HG03045 (cell line): ENCODE measurements at regions not wholly inside any gene's neighbourhood (a gene's known extent, or its start where the extent isn't known, plus 50 kb on each side); places are given as distances from the start of the nearest gene placed in this dataset.

Source experiments
- ATAC-seq: cut with Tn5 transposase; IDR thresholded peaks from one replicate; pipeline ENCODE4 v1.9.1; 2021; ENCODE audit warnings: mild to moderate bottlenecking, moderate library complexity; ENCODE audit not compliant: unreplicated experiment

DNA sequence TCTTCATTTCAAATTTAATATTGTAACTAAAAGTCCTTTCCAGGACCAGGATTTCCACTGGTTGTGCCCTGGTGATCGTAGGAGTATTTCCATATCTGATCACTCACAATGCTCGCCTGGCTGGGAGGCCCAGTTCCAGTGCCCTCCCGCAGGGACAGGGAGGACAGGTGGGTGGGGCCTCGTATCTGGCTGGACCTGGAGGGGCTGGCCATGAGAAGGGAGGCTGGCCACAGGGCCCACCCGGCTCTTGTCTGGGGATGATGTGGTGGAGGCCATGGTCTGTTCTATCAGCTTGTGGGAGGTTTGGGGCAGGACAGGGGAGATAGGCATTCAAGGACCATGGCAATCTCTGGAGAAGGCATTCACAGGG lies 286.4 kb downstream of the GADD45G start:
- ATAC-seq: no peak

GRCh38 chr9:89891591-89892304 lies 286.9 kb downstream of the GADD45G start:
- ATAC-seq: no peak

DNA sequence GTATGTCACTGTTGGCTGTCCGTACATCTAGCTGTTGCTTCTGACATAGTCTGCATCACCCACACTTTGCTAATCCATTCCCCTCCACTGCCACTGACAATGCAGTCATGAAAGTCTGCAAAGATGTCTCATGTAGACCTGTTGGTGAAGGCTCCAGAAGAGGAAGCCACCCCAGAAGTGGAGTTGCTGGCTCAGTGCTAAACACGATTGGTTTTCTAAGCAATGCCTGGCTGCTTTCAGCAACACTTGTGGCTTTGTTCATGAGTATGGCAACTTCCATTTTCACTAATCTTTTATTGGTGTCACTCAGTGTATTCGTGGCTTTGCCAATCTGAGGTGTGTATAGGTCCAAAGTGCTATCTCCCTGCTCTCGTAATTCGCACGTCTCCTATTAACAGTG lies 288.1 kb downstream of the GADD45G start:
- no peak for ATAC-seq

DNA sequence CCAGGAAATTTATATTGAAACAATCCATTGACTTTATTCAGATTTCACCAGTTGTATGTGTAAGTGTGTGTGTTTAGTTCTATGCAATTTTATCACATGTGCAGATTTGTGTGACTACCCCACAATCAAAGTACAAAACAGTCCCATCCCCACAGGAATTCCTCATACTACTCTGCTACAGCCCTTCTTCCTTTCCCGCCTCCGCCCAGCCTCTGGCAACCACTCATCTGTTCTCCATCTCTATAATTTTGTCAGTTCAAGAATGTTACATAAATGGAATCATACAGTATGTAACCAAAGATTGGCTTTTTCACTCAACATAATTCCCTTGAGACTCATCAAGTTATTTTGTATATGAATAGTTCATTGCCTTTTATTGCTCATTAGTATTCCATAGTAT lies 289.1 kb downstream of the GADD45G start:
- ATAC-seq: no peak

GRCh38 chr9:89896806-89897340 lies 292.1 kb downstream of the GADD45G start:
- no peak for ATAC-seq

DNA sequence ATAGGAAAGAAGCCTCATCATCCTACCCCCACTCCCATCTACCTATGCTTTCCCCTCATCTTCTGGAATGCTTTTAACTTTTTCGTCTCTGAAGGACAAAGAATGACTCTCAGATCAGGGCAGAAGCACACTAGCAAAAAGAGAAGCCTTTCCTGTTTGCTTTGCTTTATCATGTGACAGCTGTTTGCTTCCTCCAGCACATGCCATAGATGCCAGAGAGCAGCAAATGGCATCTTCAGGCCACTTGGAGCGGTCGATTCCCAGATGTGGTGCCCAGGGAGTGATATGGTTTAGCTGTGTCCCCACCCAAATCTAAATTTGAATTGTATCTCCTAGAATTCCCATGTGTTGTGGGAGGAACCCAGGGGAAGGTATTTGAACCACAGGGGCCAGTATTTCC lies 294.8 kb downstream of the GADD45G start:
- no peak for ATAC-seq

GRCh38 chr9:89901920-89902319 lies 297.1 kb downstream of the GADD45G start:
- ATAC-seq: no peak

GRCh38 chr9:89902450-89903140 lies 297.8 kb downstream of the GADD45G start:
- ATAC-seq: no peak

GRCh38 chr9:89903141-89903475 lies 298.3 kb downstream of the GADD45G start:
- no peak for ATAC-seq

DNA sequence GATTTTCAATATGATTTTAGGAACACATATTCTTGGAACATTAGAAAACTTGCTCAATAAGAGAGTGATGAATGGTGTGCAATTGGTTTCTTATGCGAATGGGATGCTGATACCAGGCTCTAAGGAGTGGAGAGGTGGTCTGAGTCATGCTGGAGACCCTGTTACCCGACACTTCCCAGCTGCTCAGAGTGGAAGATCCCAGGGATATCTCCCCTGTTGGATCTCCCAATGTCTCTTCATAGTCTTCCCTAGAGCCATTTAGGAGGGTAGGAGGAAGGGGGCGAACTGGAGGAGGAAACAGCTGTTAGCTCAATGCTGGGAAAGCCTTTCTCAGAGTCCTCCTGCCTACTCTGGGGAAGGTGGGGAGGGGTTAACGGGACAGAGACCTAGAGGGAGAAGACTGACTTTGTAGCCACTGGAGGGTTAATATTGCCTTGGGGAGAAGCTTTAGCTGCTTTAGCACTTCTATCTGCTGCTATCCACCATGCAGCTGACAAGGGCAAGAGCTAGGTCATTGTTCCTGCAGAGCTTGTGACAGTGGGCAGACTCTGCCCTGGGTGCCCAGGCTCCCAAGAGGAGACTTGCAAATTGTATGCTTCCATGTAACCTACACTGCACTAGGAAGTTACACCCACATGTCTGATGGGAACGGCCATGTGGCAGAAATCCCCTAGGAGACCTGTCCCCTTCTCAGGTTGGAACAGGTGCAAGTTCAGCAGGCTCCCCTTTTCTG lies 301.0 kb downstream of the GADD45G start:
- no peak for ATAC-seq

DNA sequence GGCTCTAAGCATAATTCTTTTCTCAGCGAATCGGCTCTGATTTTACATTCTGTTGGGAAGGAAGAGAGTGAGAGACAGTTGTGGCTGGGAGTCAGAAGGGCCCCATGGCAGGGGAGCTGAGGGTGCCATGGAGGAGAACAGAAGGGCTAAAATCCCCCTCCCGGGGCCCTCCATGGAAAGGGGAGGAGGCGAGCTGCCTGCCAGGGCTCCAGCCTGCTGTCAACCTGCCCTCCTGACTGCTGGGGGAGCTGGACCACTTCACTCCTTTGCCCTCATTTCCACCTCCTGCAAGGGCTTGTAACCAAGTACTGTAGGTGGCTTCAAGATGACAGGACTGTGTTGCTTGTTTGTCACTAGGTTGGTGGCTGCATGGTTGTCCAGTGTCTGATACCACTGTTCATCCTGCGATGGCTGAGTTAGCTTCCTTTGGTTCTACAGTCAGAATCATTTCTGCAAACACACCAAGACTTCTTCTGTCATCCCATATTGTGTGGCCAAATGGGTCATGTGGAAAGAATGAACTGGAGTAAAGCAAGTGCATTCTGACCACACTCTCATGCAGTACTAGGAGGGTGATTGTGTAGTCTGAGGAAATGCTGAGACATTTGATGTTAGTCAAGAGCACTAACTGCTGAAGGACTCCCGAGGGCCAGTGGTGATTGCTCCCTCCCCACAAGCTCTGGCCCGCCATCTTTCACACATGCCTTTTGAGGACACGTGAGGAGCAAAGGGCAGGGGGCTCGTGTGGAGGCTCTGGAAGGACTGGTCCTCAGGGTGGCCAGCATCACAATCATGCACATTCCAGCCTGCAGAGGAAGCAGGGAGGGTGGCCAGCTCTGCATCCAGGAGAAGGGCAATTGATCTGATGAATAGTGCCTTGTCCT lies 307.2 kb downstream of the GADD45G start:
- no peak for ATAC-seq

GRCh38 chr9:89912605-89912953 lies 307.8 kb downstream of the GADD45G start:
- ATAC-seq: no peak

DNA sequence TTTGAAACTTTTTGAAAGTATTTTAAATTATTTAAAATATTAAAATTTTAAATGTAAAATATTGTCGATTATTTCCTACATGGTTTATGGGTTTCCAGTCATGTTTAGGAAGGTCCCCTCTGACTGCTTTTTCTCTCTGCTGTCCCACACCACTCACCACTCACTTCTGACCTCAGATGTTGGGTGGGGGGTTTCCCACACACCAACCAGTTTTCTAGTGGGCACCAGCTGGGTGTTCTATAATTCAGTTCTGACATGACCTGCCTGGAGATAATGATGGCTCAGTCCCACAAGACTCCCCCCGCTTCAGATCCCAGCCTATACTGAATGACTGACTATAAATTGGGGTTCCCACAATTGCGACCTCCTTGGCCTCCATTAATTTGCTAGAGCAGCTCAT lies 310.4 kb downstream of the GADD45G start:
- no peak for ATAC-seq

DNA sequence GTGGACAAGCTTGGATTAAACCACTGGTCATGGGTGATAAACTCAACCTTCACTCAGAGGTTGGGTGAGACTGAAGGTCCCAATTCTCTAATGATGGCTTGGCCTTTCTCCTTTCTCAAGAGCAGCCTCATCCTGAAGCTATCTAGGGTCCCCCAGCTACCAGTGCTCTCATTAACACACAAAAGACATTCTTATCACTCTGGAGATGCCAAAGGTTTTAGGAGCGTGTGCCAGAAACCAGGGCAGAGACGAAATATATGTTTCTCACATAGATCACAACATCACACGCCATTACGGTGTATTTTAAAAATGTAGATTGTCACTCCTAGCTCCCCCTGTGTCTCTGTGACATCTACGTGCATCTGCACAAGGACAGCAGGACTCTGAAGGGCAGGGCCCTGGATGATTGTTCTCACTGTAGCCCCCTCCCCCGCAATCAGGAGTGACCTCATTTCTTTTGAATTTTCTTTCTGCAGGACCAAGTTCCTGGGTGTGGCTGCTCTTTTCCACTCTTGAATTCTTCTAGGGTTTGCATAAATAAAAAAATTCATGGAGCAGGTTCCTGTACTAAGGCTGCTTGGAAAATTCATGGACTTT lies 311.3 kb downstream of the GADD45G start:
- no peak for ATAC-seq

DNA sequence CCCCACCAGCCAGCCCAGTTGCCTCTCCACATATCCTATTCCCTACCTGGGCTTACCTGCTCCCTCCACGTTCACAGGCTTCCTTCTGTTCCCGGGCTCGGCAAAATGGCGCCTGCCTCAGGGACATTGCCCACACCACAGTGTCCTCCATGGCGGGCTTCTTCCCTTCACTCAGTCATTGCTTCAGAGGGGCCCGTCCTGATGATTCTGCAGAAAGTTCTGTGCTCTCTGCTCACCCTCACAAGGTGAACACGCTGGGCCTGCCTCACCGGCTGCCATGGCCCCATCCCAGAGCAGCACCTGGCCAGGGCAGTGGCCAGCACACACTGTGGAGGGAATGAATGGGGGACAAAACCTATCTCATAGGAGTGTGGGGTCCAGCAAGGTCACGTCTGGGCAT lies 313.0 kb downstream of the GADD45G start:
- no peak for ATAC-seq

- no peak for ATAC-seq
These were observed 314.4 kb downstream of the GADD45G start for GRCh38 chr9:89919171-89919681.

DNA sequence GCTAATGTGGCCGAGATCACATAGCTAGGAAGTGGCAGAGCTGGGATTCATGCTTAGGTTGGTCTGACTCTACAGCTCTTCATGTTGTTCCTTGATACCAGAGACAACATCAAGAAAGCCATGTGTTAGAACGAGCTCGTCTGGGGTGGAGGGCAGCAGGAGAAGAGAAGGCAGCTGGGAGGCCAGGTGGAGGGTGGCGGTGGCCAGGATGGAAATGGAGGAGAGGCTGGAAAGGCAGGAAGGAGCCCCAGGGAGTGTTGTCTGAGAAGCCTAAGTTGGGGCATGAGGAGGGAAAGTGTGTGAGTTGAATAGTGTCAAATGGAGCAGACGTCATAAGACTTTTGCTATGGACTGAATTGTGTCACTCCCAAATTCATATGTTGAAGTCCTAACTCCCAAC lies 315.3 kb downstream of the GADD45G start:
- no peak for ATAC-seq

GRCh38 chr9:89920951-89921350 lies 316.1 kb downstream of the GADD45G start:
- ATAC-seq: no peak

GRCh38 chr9:89922099-89922498 lies 317.3 kb downstream of the GADD45G start:
- no peak for ATAC-seq

DNA sequence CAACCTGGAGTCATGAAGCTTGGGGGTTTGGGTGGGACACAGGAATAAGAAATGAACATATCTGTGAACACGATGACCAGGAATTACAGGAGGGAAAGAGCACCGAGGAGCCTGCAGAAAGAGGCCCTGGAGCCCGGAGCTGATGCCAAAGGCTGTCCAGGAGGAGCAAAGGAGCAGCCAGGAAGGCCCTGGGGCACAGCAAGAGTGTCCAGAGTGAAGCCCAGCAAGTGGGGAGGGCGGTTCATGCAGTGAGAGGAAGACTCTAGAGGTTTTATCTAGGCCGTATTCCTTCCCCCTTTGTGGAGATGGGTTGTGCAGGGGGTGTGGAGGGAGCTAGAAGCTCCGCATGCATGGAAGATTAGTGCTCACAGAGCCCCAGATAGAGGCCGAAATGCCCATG lies 318.4 kb downstream of the GADD45G start:
- ATAC-seq: no peak
